ENCODE measurements at regions not wholly inside any gene's neighbourhood (a gene's known extent, or its start where the extent isn't known, plus 50 kb on each side); places are given as distances from the start of the nearest gene placed in this dataset.

GRCh38 chr10:130463876-130464364 lies 327.7 kb downstream of the GLRX3 start:
- TF ChIP-seq EZH2 (IDR thresholded peaks at IDR 0.05; ENCODE audit: borderline replicate concordance, low read length), result no peak
- no peak for TF ChIP-seq CTCF (IDR thresholded peaks at IDR 0.05; ENCODE audit: low read length)
- no peaks in the 10 kb centered on the region for H3K4me1 ChIP-seq (ENCODE audit: insufficient read depth, low read length, severe bottlenecking)
- H3K9me3 ChIP-seq (ENCODE audit: low read length), result no peaks in the 10 kb centered on the region
- H3F3A ChIP-seq (ENCODE audit: insufficient read depth, low read length), result no peaks in the 10 kb centered on the region
- H3K4me3 ChIP-seq (ENCODE audit: low read depth, low read length, poor library complexity, severe bottlenecking), result no peak overlapping the region
- no peaks in the 10 kb centered on the region for H3K36me3 ChIP-seq (ENCODE audit: insufficient read depth, low read length)
- H4K20me1 ChIP-seq (ENCODE audit: insufficient read depth, low read length), result no peaks in the 10 kb centered on the region
- no peaks in the 10 kb centered on the region for H3K9me2 ChIP-seq (ENCODE audit: low read depth, low read length)
- no peaks in the 10 kb centered on the region for H3K79me2 ChIP-seq (ENCODE audit: insufficient read depth, low read length)
- no peak overlapping the region for H3K9ac ChIP-seq (ENCODE audit: low read length)
- no peak overlapping the region for H3K4me2 ChIP-seq (ENCODE audit: low read length)
- H3K27ac ChIP-seq (ENCODE audit: low read depth, low read length, poor library complexity, severe bottlenecking), result no peak overlapping the region
- H2AFZ ChIP-seq (ENCODE audit: low read length), result no peak overlapping the region
- no peaks in the 10 kb centered on the region for H3K27me3 ChIP-seq (ENCODE audit: insufficient read depth, low read length)

GRCh38 chr10:130464426-130464825 lies 328.2 kb downstream of the GLRX3 start:
- Histone ChIP-seq H3K27ac (ENCODE audit: low read depth, low read length, poor library complexity, severe bottlenecking) (no peak overlapping the region), H3K27me3 (ENCODE audit: insufficient read depth, low read length) (no peaks in the 10 kb centered on the region), H3K79me2 (ENCODE audit: insufficient read depth, low read length) (no peaks in the 10 kb centered on the region), H3K36me3 (ENCODE audit: insufficient read depth, low read length) (no peaks in the 10 kb centered on the region), H4K20me1 (ENCODE audit: insufficient read depth, low read length) (no peaks in the 10 kb centered on the region), H3K4me1 (ENCODE audit: insufficient read depth, low read length, severe bottlenecking) (no peaks in the 10 kb centered on the region), H3K9me3 (ENCODE audit: low read length) (no peaks in the 10 kb centered on the region), H3K4me2 (ENCODE audit: low read length) (no peak overlapping the region), H3K4me3 (ENCODE audit: low read depth, low read length, poor library complexity, severe bottlenecking) (no peak overlapping the region), H3K9ac (ENCODE audit: low read length) (no peak overlapping the region), H3F3A (ENCODE audit: insufficient read depth, low read length) (no peaks in the 10 kb centered on the region), H3K9me2 (ENCODE audit: low read depth, low read length) (no peaks in the 10 kb centered on the region), H2AFZ (ENCODE audit: low read length) (no peak overlapping the region)
- TF ChIP-seq EZH2 (IDR thresholded peaks at IDR 0.05; ENCODE audit: borderline replicate concordance, low read length) (no peak), CTCF (IDR thresholded peaks at IDR 0.05; ENCODE audit: low read length) (no peak)

- Histone ChIP-seq H3K79me2 (ENCODE audit: insufficient read depth, low read length) (no peaks in the 10 kb centered on the region), H3K4me1 (ENCODE audit: insufficient read depth, low read length, severe bottlenecking) (no peaks in the 10 kb centered on the region), H3K4me2 (ENCODE audit: low read length) (no peak overlapping the region), H3K4me3 (ENCODE audit: low read depth, low read length, poor library complexity, severe bottlenecking) (no peak overlapping the region), H3K9me3 (ENCODE audit: low read length) (no peaks in the 10 kb centered on the region), H2AFZ (ENCODE audit: low read length) (no peak overlapping the region), H4K20me1 (ENCODE audit: insufficient read depth, low read length) (no peaks in the 10 kb centered on the region), H3K9ac (ENCODE audit: low read length) (no peak overlapping the region), H3K36me3 (ENCODE audit: insufficient read depth, low read length) (no peaks in the 10 kb centered on the region), H3K9me2 (ENCODE audit: low read depth, low read length) (no peaks in the 10 kb centered on the region), H3F3A (ENCODE audit: insufficient read depth, low read length) (no peaks in the 10 kb centered on the region), H3K27me3 (ENCODE audit: insufficient read depth, low read length) (no peaks in the 10 kb centered on the region), H3K27ac (ENCODE audit: low read depth, low read length, poor library complexity, severe bottlenecking) (no peak overlapping the region)
- TF ChIP-seq CTCF (IDR thresholded peaks at IDR 0.05; ENCODE audit: low read length), result no peak
- TF ChIP-seq EZH2 (IDR thresholded peaks at IDR 0.05; ENCODE audit: borderline replicate concordance, low read length), result no peak
Measured at GRCh38 chr10:130466271-130466997, 330.2 kb downstream of the GLRX3 start.
